Gastrocnemius medialis (tissue), 4 donors: ENCODE measurements at regions not wholly inside any gene's neighbourhood (a gene's known extent, or its start where the extent isn't known, plus 50 kb on each side); places are given as distances from the start of the nearest gene placed in this dataset.

Source experiments
- ATAC-seq, 2 donors: fragments of 150-250 bp; one replicate each; pipeline ENCODE4 v1.9.1; 2016
- DNase-seq, 2 donors: peaks; one replicate each; pipeline ENCODE4 v3.0.0-alpha.2; 2019
- H3K27ac ChIP-seq, 4 donors: fragments of 200-600 bp; sonication (generic); 1 replicate in 1 of 4; 2 replicates in 3 of 4; pipeline ENCODE4 v1.5.1; 2016 to 2018; ENCODE audit warnings: mild to moderate bottlenecking in 2 of 4, moderate library complexity in 1 of 4
- H3K27me3 ChIP-seq, 3 donors: fragments of 200-600 bp; sonication (generic) in 2 of 3; 1 replicate in 1 of 3; 2 replicates in 2 of 3; pipeline versions ENCODE4 v1.5.1 to v1.6.0; 2016 to 2019; ENCODE audit warnings: mild to moderate bottlenecking in 1 of 3, moderate library complexity in 1 of 3
- H3K36me3 ChIP-seq, 2 donors: fragments of 200-600 bp; sonication (generic) in 1 of 2; one replicate each; pipeline ENCODE4 v1.5.1; 2017 to 2018
- H3K4me1 ChIP-seq, 2 donors: fragments of 200-600 bp; sonication (generic) in 1 of 2; one replicate each; pipeline ENCODE4 v1.5.1; 2016 to 2017; ENCODE audit warnings: mild to moderate bottlenecking in 2 of 2
- H3K4me3 ChIP-seq, 4 donors: fragments of 200-600 bp; sonication (generic) in 3 of 4; 1 replicate in 1 of 4; 2 replicates in 3 of 4; pipeline ENCODE4 v1.5.1; 2016 to 2019; ENCODE audit warnings: mild to moderate bottlenecking in 2 of 4
- H3K9me3 ChIP-seq, 3 donors: fragments of 200-600 bp; sonication (generic) in 2 of 3; 1 replicate in 1 of 3; 2 replicates in 2 of 3; pipeline ENCODE4 v1.5.1; 2016 to 2019
- POLR2A ChIP-seq, 2 donors: fragments of 450-650 bp; IDR thresholded peaks; one replicate each; pipeline ENCODE4 v1.6.1; 2017; ENCODE audit warnings: antibody characterized with exemption in 2 of 2, mild to moderate bottlenecking in 2 of 2, moderate library complexity in 2 of 2
- in situ Hi-C, 4 donors: fragments of 200-750 bp; cut with MboI; loops; one replicate each; pipeline versions ENCODE4 v1.15.0 to v1.8.0; 2017; ENCODE audit warnings: low sequenced_read_pairs in 4 of 4
- intact Hi-C: fragments of 100-400 bp; cut with DNase I; formaldehyde crosslinking; loops from one replicate; pipeline ENCODE4 v1.15.1; 2023; ENCODE audit warnings: low total_unique reads
- TF ChIP-seq, protein P1 (sequence below), 5 experiments: fragments of 450-650 bp in 3 of 5; fragments of 200-600 bp in 2 of 5; sonication (generic) in 2 of 5; IDR thresholded peaks in 4 of 5; conservative IDR thresholded peaks in 1 of 5; 1 replicate in 4 of 5; 2 replicates in 1 of 5; pipeline ENCODE4 v1.5.1; 2016 to 2019; ENCODE audit warnings: antibody characterized with exemption in 5 of 5, mild to moderate bottlenecking in 3 of 5, moderate library complexity in 3 of 5

- Histone ChIP-seq H3K27ac (no peak overlapping the region), H3K36me3 (no peaks in the 10 kb centered on the region), H3K4me1 (no peaks in the 10 kb centered on the region), H3K27me3 (no peaks in the 10 kb centered on the region), H3K9me3 (no peaks in the 10 kb centered on the region), H3K4me3 (no peak overlapping the region)
- TF ChIP-seq, protein P1, sequence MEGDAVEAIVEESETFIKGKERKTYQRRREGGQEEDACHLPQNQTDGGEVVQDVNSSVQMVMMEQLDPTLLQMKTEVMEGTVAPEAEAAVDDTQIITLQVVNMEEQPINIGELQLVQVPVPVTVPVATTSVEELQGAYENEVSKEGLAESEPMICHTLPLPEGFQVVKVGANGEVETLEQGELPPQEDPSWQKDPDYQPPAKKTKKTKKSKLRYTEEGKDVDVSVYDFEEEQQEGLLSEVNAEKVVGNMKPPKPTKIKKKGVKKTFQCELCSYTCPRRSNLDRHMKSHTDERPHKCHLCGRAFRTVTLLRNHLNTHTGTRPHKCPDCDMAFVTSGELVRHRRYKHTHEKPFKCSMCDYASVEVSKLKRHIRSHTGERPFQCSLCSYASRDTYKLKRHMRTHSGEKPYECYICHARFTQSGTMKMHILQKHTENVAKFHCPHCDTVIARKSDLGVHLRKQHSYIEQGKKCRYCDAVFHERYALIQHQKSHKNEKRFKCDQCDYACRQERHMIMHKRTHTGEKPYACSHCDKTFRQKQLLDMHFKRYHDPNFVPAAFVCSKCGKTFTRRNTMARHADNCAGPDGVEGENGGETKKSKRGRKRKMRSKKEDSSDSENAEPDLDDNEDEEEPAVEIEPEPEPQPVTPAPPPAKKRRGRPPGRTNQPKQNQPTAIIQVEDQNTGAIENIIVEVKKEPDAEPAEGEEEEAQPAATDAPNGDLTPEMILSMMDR (IDR thresholded peaks at IDR 0.05 in 4 of 5, conservative IDR thresholded peaks at IDR 0.05 in 1 of 5): no peak
- TF ChIP-seq POLR2A (IDR thresholded peaks at IDR 0.05): no peak
- in situ Hi-C loops (no loop called here), intact Hi-C loops (no loop called here)
- ATAC-seq (no peak), DNase-seq (no peak)
These were observed 240.6 kb downstream of the TFCP2L1 start for GRCh38 chr2:121044412-121044811.

DNA sequence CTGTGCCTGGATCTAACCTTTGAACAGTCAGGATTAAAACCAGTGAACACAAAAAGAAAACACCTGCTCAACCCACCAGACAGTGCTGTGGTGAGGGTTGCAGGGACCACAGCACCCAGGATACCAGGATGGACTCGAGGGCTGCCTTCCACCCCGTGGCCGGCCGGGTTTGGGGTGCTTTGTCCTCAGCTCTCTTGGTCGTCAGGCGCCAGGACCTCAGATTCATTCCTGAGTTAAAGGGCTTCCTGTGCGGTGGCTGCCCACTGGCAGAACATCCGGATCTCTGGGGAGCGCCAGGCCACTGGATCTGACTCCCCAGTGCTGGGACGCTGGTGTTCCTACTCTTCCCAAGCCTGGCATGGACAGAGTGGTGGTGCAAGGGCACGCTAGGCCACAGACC lies 239.8 kb downstream of the TFCP2L1 start:
- no peak for ATAC-seq
- H3K36me3 ChIP-seq: no peaks in the 10 kb centered on the region
- in situ Hi-C loops (no loop called here), intact Hi-C loops (no loop called here)
- no peak overlapping the region for H3K4me3 ChIP-seq
- no peaks in the 10 kb centered on the region for H3K27me3 ChIP-seq
- no peaks in the 10 kb centered on the region for H3K4me1 ChIP-seq
- no peak for DNase-seq
- no peak for TF ChIP-seq POLR2A (IDR thresholded peaks at IDR 0.05)
- no peak overlapping the region for H3K27ac ChIP-seq
- no peaks in the 10 kb centered on the region for H3K9me3 ChIP-seq

GRCh38 chr2:121046335-121046734 lies 238.7 kb downstream of the TFCP2L1 start:
- DNase-seq (no peak), ATAC-seq (no peak)
- Histone ChIP-seq H3K27me3 (no peaks in the 10 kb centered on the region), H3K4me1 (no peaks in the 10 kb centered on the region), H3K4me3 (no peak overlapping the region), H3K36me3 (no peaks in the 10 kb centered on the region), H3K27ac (no peak overlapping the region), H3K9me3 (no peaks in the 10 kb centered on the region)
- no peak for TF ChIP-seq POLR2A (IDR thresholded peaks at IDR 0.05)
- TF ChIP-seq, protein P1 (IDR thresholded peaks at IDR 0.05 in 4 of 5, conservative IDR thresholded peaks at IDR 0.05 in 1 of 5): no peak
- in situ Hi-C loops: no loop called here
- intact Hi-C loops: no loop called here

GRCh38 chr2:121047383-121047782 lies 237.6 kb downstream of the TFCP2L1 start:
- Histone ChIP-seq H3K27me3 (no peaks in the 10 kb centered on the region), H3K27ac (no peak overlapping the region), H3K9me3 (no peaks in the 10 kb centered on the region), H3K4me1 (no peaks in the 10 kb centered on the region), H3K36me3 (no peaks in the 10 kb centered on the region), H3K4me3 (no peak overlapping the region)
- ATAC-seq (no peak), DNase-seq (no peak)
- in situ Hi-C loops (no loop called here), intact Hi-C loops (no loop called here)
- TF ChIP-seq, protein P1 (IDR thresholded peaks at IDR 0.05 in 4 of 5, conservative IDR thresholded peaks at IDR 0.05 in 1 of 5): no peak
- no peak for TF ChIP-seq POLR2A (IDR thresholded peaks at IDR 0.05)

DNA sequence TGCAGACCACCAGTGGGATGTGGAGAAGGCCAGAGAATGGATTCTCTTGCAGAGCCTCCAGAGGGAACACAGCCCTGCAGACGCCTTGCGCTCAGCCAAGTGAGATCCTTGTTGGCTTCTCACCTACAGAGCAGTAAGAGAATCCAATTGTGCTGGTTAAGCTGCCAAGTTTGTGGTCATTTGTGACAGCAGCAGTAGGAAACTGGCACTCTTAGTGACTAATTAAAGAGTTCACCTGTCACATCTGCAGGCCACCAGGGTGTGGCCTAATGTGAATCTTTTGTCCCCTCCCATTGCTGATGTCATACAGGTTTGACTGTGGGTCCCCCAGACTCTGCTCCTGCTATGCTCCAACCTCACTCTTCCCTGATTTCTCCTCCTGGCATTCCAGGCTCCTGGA lies 235.9 kb downstream of the TFCP2L1 start:
- Histone ChIP-seq H3K27ac (no peak overlapping the region), H3K4me3 (no peak overlapping the region), H3K9me3 (no peaks in the 10 kb centered on the region), H3K4me1 (no peaks in the 10 kb centered on the region), H3K36me3 (no peaks in the 10 kb centered on the region), H3K27me3 (no peaks in the 10 kb centered on the region)
- DNase-seq (no peak), ATAC-seq (no peak)
- intact Hi-C loops (no loop called here), in situ Hi-C loops (no loop called here)
- TF ChIP-seq, protein P1 (IDR thresholded peaks at IDR 0.05 in 4 of 5, conservative IDR thresholded peaks at IDR 0.05 in 1 of 5): no peak
- no peak for TF ChIP-seq POLR2A (IDR thresholded peaks at IDR 0.05)
